HFF-Myc (cell line): ENCODE measurements at regions not wholly inside any gene's neighbourhood (a gene's known extent, or its start where the extent isn't known, plus 50 kb on each side); places are given as distances from the start of the nearest gene placed in this dataset.

ENCODE experiments used
- DNase-seq: peaks from one replicate; pipeline ENCODE4 v3.0.0-alpha.2; 2011; ENCODE audit warnings: low read depth; ENCODE audit errors: extremely low read depth
- H3K4me3 ChIP-seq: replicated peaks from 2 replicates; pipeline ENCODE4 v1.5.1; 2011; ENCODE audit warnings: low read depth, mild to moderate bottlenecking, control low read depth, low read length
- TF ChIP-seq, protein P1 (sequence below): IDR thresholded peaks from 2 replicates; pipeline ENCODE4 v1.5.1; 2012; ENCODE audit warnings: mild to moderate bottlenecking, low read depth, low read length, control low read depth; ENCODE audit errors: missing control alignments

DNA sequence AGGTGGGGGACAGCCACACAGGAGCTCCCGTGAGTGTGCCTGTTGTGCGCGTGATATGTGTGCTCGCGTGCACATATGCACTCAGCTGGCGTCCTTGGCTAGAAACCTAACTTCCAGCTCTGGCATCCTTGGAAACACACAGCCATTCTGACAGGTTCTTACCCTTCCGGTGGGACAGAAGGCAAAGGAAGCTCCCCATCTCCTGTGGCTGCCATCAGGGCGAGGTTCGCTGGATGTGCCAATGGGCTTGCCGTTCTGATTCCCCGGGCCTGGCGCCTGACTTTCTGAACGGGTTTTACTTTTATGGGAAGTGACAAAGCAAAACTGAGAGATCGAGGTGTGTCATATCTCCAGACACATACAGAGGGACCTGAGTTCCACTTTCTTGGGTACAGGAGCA, 124.7 kb downstream of the PAPOLA start:
- DNase-seq, result no peak

DNA sequence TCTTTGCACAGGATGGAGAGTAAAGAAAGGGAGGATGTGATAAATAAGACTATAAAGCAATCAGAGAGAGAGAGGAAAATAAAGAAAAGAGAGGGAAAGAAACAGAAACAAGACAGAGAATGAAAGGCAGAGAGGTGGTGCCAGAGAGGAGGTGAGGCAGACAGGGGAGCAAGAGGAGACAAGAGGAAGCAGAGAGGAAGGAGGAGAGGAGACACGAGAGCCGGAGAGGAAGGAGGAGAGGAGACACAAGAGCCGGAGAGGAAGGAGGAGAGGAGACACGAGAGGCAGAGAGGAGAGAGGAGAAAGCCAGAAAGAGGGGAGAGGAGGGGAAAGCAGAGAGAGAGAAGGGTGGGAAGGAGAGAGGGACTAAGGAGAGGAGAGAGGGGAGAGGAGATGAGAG, 125.2 kb downstream of the PAPOLA start:
- H3K4me3 ChIP-seq, result no peak overlapping the region
- TF ChIP-seq, protein P1, sequence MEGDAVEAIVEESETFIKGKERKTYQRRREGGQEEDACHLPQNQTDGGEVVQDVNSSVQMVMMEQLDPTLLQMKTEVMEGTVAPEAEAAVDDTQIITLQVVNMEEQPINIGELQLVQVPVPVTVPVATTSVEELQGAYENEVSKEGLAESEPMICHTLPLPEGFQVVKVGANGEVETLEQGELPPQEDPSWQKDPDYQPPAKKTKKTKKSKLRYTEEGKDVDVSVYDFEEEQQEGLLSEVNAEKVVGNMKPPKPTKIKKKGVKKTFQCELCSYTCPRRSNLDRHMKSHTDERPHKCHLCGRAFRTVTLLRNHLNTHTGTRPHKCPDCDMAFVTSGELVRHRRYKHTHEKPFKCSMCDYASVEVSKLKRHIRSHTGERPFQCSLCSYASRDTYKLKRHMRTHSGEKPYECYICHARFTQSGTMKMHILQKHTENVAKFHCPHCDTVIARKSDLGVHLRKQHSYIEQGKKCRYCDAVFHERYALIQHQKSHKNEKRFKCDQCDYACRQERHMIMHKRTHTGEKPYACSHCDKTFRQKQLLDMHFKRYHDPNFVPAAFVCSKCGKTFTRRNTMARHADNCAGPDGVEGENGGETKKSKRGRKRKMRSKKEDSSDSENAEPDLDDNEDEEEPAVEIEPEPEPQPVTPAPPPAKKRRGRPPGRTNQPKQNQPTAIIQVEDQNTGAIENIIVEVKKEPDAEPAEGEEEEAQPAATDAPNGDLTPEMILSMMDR, result no peak
- no peak for DNase-seq

More for the DNA sequence above, 124.7 kb downstream of the PAPOLA start:
- TF ChIP-seq, protein P1, result no peak
- H3K4me3 ChIP-seq, result no peak overlapping the region

DNA sequence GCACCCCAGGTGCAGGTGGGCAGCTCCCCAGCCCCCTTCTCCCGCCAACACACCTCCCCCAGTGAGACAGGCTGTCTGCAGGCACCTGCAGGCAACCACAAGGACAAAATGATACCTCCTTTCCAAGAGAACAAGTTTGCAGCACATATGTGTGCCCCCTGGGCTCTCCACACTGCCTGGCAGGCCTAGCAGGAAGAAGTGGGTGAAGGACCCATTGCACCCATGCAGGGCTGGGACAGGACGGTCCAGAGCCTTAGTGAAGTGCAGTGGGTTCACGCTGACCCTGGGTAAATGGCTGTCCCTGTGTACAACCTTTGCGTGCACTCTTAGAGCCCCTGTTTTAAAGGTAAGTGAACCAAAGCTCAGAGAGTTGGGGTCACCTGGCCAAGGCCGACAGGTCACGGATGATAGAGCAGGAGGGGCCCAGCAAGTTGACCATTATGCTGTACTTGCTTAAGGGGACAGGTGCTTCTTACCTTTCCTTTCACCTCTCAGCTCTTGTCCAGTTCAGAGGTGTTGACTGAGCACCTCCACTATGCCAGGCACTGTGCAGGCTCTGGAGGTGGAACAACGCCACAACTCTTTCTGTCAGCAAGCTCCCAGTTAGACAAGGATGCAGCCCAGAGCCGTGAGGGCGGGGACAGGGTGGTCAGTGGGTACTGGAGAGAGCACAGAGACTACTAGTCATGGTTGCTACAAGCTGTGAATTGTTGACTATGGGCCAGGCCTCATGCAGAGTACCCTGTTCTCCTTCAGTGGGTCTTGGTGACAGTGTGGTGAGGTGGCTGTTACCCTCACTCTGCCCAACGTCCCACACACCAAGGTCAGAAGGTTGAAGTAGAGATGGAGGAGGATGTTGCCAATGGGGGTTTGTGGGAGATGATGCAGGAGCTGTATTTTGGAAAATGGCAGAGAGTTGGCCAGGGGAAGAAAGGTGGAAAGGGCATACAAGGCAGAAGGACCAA, 125.9 kb downstream of the PAPOLA start:
- TF ChIP-seq, protein P1, result no peak
- H3K4me3 ChIP-seq, result no peak overlapping the region
- no peak for DNase-seq

DNA sequence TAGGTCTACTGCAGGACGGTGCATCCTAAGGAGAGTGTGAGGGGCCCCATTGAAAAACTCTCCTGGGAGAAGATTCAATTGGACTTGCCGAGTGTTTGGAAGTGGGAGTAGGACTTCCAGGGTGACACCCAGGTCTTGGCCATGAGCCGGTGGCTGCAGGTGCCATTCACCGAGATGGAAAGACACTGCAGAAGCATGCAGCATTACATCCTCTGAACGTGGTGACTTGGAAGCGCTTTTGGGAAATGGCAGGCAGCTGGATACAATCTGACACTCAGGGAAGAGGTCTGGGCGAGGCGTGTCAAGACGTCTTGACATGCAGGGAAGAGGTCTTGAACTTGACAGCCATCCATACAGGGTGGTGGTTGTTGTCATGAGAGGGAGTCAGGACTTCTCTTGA, 126.9 kb downstream of the PAPOLA start:
- no peak for DNase-seq
- H3K4me3 ChIP-seq, result no peak overlapping the region
- TF ChIP-seq, protein P1, result no peak

DNA sequence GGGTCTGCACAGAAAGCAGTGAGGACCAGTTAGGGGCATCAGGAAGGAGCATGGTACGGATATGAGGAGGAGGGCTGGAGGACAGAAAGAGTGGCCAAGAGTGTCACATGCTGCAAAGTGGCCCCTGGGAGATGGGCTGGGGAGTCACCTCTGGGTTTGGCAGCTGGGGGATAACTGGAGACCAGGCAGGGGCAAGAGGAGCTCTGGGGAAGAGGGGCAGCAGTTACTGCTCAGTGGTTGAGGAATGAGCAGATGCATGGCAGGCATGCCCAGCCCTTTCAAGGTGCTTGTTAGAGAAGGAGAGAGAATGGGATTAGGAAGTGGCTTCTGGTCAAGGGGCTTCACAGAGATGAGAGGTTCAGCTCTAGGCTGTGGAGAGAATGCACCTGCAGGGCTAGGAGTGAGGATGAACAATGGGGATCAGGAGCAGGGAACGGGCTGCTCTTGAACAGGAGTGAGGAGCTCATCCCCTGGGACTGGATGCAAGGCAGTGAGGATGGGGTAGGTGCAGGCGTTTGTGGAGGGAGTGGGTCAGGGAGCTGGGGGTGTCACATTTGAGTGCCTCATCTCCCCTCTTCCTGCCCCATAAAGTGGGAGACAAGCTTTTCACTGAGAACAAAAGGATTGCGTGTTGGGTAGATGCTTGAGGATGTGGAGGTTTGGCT, 127.5 kb downstream of the PAPOLA start:
- no peak for DNase-seq
- H3K4me3 ChIP-seq, result no peak overlapping the region
- TF ChIP-seq, protein P1, result no peak

DNA sequence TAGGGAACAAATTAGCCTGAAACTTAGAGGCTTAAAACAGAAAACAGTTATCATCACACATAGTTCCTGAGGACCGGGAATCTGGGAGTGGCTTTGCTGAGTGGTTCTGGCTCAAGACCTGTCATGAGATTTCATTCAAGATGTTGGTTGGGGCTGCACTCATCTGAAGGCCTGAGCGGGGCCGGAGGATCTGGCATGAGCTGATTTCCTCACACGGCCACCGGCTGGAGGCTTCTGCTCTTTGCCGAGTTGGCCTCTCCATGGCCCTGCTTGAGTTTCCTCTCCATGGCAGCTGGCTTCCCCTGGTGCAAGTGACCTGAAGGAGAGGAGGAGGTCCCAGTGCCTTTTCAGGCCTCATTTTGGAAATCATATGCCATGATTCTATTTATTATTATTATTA, 128.1 kb downstream of the PAPOLA start:
- no peak overlapping the region for H3K4me3 ChIP-seq
- TF ChIP-seq, protein P1, result no peak
- no peak for DNase-seq
